ENCODE measurements at regions not wholly inside any gene's neighbourhood (a gene's known extent, or its start where the extent isn't known, plus 50 kb on each side); places are given as distances from the start of the nearest gene placed in this dataset.
A peak's percentile ranks its signal among the peaks of the same experiment; 100 is the strongest.

DNA sequence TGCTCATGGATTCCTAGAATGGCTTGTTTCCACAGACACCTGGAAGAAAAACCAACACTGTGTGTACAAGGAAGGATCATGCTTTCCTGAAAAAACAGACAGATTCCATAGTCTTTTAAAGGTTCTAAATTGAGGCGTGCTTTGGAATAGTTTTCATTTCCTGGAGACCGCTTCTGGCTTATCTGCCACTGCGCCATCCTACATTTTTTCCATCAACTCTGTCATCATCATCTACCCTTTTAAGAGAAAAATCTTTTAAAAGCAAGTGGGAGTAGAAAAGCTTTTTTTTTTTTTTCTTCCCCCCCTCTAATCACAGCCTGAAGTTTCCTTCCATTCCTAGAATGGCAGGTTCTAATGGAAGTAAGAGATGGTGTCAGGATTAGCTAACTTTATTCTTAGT lies 379.4 kb upstream of the C2CD4B start:
- no peak for DNase-seq (ENCODE audit: low read depth in 3 of 3)

DNA sequence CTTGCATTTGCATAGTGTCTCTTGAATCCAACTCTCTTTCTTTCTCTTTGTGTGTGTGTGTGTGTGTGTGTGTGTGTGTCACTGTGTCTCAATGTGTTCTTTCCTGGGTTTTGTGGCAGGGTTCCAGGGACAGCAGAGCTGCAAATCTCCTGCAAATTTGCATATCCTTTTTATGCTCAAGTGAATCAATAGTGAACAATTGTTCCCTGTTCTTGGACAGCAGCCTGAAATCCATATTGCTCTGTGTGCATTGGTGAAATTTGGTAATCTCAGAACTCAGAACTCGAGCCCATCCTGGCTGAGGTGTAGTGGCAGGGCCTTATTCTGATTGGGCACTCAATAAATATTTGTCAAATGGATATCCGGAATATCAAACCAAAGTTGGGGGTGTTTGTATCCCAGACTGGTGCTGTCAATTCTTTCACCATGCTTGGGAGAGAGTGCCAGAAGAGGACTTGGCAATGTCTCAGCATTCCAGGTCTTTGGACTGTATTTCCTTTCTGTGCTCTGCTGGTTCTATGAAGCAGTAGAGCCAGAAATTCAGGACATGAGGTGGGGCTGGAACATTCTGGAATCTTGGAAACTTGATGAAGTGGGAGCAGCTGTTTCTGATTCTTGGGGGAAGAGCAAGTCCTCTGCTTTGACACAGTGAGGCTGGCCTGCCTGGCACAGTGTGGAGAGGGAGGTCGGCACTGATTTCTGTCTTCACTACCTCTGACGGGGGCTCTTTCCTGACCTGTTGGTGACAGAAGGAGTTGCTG lies 380.6 kb upstream of the C2CD4B start:
- DNase-seq (ENCODE audit: low read depth in 3 of 3): no peak

DNA sequence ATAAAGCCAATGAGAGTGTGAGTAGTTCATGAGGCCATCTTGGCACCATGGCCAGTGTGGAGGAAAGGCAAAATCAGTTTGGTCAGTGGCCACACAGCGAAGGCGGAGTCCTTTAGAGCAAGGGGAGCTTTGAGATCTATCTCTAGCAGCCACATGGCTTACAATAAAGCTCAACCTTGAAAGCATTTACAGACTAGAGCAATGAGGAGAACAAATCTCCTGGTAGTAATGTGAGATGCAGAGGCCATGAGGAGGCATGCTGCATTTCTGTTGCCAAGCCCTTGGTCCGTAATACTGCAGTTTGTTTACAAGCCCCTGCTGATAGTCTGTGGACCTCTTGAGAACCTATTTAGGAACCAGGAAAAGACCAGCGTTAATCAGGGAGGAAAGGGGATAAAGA lies 381.5 kb upstream of the C2CD4B start:
- no peak for DNase-seq (ENCODE audit: low read depth in 3 of 3)

DNA sequence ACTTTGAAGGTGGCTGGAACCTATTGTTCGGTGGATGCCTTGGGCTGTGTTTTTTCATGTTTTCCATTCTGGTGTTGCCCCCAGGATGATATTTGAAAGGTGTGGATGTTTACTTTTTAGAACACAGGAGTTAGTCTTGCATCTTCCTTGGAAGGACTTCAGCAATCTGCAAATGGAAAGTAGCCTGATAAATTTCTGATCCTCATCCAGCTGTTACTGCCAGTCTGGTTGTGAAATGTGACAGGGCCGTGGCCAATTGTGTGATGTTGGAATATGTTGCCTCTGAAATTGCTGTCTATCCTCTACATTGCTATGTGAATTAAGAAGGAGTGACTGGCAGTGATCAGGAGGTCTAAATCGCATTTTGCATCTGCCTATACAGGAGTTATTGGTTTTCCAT lies 382.5 kb upstream of the C2CD4B start:
- no peak for DNase-seq (ENCODE audit: low read depth in 3 of 3)

DNA sequence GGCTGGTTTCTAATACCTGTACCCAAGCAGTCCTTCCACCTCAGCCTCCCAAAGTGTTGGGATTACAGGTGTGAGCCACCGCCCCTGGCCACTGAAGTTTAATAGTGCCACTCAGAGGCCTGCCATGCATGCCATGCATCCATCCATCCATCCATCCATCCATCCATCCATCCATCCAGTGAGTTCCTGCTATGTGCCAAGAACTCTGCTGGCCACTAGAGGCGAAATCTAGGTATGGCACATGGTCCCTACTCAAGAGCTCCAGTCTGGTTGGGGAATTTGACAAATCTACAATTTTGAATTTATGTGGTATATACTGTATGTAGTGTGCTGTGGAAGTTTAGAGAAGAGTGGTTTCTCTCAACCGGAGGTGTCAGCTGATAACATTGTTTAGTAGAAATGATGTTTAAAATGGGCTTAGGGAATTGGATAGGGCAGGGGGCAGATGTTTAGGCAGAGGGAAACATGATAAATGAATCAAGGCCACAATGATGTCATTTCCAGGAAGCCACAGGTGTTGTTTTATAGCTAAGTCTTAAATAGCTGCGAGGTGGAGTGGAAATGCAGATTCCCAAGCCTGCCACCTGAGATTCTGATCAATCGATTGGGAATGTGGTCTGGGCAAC lies 384.4 kb upstream of the C2CD4B start:
- peak in 1 of 3 donors; percentile 4 for DNase-seq (ENCODE audit: low read depth in 3 of 3)

DNA sequence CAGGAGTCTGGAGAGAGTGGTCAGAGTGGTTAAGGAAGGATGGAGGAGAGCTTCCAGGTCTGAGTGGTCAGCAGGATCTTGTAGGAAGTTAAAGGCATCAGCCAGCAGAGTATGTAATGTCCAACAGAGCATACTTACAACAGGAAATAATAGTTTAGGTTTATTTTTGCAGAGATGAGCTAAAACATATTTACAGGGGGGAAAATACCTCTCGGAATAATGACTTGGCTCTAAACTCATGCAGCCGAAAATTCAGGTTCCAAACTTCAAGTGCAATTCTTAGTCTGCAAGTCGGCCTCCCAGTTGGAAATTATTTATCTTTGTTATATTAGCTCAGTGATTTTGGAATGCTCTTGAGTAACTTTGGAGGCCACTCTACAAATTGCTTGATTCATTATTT lies 385.0 kb upstream of the C2CD4B start:
- no peak for DNase-seq (ENCODE audit: low read depth in 3 of 3)

DNA sequence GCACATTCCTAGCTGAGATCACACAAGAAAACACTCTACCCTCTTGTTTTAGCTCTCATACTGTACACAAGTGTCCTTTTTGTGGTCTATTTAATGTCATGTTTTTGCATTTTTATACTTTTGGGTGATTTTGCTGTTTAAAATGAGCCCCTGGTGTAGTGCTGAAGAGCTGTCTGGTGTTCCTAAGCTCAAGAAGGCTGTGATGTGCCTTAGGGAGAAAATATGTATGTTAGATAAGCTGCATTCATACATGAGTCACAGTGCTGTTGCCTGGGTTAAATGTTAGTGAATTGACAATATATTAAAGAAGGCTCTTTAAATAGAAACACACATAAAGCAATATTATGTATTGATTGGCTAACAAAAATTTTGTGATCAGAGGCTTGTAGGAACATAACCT lies 387.4 kb upstream of the C2CD4B start:
- no peak for DNase-seq (ENCODE audit: low read depth in 3 of 3)

DNA sequence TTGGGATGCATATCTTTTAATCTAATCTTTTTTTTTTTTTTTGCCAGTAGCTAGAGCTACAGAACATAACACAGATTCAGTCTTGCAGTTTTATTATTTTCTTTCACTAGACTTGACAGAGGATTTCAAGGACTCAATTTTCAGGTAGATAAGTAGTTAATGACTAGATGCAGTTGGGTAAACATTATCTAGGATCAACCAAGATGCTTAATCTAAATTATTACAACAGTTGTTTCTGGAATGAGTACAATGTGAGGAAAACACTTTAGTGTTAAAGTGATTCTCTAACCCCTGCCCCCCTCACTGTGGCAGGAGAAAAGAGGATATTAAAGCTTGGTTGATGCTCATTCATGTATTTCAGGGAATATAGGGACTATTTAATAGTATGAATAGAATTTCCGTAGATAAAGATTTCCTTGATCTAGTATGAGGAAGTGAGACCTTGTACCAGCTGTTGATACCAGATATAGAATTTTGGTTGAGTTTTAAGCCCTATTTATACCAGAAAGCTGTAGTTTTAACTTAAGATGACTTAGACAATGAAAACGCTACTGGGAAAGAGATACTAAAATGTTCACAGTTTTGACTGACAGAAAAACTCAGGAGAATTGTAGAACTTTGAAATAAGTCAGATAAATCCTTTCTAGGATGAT lies 389.0 kb upstream of the C2CD4B start:
- no peak for DNase-seq (ENCODE audit: low read depth in 3 of 3)

DNA sequence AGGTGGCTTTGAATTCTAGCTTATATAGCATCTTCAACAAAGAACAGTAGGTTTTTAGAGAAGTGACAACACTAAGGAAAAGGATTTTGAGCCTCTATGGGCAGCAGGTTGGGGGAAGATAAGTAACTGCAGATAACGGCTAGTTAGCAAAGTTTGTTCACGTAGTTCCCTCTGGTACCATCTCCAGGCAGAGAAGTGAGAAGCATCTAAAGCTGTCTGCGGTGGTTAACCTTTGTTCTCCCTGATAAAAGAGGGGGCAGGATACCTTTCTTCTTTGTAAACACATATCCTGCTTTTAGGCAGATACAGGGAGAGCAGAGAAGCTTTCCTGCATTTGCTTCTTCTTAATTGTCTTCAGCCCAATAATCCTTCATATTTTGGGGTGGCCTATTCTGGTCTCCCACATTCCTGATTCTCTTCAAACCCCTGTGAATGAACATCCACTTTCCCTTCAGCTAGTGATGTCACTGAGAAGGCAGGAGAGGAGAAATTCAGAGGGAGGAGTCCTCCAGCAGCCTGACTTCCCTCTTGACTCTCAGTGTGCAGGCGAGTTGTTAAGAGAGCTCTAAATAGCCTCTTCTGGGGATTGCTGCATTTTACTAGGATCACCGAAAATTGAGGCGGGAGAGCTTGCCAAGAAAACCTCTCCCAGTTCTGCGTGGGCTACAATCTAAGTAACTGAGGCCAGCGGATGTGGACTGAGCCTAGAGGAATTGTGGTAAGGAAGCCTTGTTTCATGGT lies 393.7 kb upstream of the C2CD4B start:
- DNase-seq (ENCODE audit: low read depth in 3 of 3): no peak

DNA sequence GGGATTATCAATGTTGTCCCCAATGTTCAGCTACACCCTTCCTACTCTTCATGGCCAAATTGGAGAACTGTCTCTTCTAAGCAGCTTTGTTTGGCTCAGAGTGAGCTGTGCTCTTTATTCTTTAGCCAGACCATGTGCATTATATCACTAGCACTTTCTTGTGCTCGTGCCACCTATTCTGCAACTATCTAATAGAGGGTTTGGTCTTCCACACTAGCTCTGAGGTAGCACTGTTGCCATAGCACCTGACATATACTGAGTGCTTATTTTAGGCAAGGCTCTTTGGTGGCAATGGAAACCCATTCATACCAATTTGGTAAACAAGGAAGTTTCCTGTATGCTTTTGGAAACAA lies 394.3 kb upstream of the C2CD4B start:
- DNase-seq (ENCODE audit: low read depth in 3 of 3): no peak

DNA sequence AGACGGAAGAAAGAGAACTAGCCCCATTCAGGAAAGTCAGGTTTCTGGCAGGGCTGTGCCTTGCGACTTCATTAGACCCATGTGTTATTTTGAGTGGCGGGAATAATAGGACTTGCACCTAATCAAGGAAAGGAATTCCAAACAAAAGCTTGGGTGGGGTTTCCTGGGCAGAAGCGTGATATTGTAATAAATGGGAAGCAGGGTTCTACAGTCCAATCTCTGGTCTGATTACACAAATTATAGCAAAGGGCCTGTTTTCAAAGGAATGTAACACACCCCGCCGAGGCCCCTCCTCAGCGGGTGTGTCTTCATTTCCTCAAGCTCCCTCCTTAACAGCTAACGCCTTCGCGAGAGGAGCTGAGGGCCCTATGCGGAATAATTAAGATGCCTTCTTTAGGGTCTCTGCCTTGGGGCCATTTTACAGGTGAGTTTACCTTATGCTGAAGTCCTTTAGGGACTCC lies 396.0 kb upstream of the C2CD4B start:
- no peak for DNase-seq (ENCODE audit: low read depth in 3 of 3)

DNA sequence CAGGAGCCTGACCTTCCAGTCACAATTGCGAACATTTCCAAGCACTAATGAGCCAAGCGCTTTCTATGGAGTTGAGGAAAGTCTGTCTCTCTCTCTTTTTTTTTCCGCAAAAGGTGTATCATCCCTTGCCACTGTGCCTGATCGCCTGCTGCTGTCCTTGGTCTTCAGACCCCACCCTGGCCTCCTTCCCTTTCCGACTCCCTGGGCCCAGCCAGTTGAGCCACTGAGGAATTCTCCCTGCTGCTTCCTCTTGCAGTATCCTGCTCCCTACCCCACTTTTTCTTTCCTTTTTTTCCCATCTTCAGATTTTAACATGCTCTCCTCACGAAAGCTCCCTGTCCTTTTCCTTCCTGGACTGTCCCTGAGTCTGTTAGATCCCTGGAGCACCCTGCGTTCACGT lies 396.5 kb upstream of the C2CD4B start:
- no peak for DNase-seq (ENCODE audit: low read depth in 3 of 3)

DNA sequence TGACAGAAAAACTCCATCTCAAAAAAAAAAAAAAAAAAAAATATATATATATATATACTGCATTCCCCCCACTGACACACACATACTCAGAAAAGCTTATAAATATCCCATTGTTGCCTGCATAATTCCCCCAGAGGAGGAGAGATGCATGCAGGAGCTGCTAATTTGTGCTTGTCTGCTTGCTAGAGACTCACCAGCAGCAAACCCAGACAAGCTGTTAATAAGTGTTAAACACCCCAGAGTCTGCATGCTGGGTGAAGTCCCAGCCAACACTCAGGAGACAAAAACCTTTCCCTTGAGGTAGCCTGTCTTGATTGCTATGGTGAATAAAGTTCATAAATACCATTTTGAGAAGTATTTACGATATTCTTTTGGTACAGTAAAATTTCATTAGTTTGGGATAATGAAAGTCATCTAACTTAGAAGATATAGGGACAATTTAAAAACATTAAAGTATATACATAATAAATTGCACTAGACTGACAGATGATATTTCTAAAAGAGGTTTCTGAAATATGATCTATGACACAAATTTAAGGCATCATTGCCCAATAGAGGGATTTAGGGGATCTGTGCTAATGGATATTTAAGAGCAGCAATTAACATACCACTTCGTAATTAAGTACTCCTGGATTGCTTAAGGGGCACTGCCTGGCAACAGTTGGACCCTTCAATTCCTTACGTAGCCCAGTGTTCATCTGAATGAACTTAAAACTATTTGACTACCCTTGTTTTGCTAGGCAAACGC lies 400.0 kb upstream of the C2CD4B start:
- no peak for DNase-seq (ENCODE audit: low read depth in 3 of 3)

DNA sequence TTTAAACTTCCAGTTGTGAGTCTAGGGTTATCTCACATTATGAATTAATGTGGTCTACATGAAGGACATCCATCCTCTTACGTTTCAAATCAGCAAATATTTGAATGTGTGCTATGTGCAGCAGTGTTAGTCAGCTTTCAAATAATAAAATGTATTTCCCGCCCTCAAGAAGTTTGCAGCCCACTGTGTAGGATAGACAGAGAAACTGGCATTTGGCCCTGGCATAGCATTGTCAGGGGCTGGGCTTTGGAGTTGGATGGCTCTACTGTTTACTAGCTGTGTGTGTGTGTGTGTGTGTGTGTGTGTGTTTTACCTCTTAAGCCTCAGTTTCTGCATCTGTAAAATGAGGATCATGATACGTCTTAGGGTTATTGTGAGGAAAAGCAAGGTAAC lies 400.5 kb upstream of the C2CD4B start:
- no peak for DNase-seq (ENCODE audit: low read depth in 3 of 3)

DNA sequence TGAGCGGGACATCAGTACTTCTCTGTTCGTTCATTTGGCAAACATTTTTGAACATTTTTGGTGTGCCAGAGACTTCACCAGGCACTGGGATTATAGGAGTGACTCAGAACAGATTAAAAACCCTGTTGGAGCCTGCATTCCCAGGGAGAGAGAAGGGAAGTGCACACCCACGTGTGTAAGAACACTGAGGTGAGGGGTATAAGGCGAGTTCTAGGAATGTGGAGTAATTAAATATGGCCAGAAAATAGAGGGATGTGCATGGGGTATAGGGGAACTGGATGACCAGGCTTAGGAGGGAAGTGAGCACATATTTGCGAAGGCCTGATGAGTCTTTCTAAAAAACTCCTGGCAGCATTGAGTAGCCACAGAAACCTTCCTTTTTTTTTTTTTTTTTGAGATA lies 401.2 kb upstream of the C2CD4B start:
- DNase-seq (ENCODE audit: low read depth in 3 of 3): no peak

DNA sequence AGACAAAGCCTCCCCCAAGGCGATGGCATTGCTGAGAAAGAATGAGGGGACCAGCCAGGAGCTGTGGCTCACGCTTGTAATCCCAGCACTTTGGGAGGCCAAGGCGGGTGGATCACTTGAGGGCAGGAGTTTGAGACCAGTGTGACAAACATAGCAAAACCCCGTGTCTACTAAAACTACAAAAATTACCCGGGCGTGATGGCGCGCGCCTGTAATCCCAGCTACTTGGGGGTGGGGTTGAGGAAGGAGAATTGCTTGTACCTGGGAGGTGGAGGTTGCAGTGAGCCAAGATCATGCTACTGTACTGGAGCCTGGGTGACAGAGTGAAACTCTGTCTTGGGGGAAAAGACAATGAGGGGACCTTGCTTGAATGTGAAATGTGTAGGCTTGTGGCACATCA lies 402.4 kb upstream of the C2CD4B start:
- DNase-seq (ENCODE audit: low read depth in 3 of 3): no peak

DNA sequence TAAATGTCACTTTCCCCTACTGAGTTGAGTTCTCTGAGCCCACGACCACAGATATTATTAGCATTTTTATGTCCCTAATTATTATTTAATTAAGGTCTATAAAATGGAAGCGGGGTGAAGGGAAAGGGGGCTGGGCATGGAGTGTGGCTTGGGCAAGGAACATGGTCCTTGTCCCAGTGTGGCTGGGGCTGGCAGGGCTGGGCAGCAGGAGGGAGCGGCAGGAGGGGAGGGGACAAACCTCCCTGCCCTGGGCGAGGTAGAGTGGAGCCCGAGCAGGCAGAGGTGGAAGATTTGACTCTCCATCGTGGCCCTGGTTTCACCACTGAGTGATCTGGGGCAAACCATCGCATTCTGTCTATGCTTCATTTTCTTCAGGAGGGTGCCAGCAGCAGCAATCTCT lies 402.9 kb upstream of the C2CD4B start:
- DNase-seq (ENCODE audit: low read depth in 3 of 3): no peak

DNA sequence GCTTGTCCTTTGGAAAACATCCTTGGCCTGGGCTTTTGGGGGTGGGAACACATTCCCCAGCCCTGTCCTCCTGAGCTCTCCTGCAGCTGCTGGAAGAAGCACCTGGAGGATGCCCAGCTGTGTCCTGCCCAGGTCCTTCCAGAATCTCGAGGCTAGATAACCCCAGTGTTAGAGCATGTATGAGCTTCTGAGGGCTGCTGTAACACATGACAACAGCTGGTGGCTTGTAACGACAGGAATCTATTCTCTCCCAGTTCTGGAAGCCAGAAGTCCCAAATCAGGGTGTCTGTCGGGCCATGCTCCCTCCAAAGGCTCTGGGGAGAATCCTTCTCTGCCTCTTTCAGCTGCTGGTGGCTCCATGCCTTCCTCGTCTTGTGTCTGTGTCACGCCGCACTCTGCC lies 403.6 kb upstream of the C2CD4B start:
- no peak for DNase-seq (ENCODE audit: low read depth in 3 of 3)

DNA sequence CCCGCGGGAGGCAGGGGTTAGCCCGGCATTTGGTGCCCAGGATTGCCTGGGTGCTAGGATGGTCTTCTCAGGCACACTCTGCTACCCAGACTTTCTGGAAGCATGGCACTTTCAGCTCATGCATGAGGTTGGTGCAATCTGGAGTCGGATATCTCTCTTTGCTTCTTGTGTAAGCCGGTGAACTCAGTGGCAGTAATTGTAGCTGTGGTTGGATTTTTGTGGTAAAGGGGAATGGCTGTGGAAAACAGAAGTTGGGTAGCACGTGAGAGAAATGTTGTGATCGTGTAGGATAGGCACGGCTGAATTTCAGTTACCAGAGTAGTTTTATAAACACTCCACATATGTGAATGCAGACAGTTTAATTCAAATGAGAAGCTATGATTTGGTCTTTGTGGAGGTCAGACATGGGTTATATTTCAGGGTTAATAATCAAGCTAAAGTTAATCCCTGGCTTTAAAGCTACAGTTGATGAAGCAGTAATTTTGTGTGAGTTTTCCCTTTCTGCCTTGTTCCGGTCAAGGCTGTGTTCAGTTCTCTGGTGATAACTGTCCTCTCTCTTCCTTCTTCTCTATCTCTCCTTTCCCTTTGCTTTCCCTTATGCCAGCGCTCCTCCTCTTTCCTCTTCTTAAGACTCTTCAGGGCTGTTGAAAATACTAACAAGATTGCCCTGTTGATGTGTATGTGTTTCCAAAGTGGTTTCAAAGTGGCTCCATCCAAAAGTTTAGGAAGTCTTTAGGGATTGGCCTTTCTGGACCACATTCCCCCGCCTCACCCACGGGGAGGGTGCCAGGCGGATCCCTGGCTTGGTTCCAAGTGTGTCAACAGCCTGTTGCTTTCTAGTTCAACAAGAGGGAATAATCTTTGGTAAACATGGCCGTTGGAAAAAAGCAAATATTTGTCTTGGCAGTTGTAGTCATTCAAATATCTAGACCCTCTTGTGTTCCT lies 404.6 kb upstream of the C2CD4B start:
- DNase-seq (ENCODE audit: low read depth in 3 of 3): no peak

DNA sequence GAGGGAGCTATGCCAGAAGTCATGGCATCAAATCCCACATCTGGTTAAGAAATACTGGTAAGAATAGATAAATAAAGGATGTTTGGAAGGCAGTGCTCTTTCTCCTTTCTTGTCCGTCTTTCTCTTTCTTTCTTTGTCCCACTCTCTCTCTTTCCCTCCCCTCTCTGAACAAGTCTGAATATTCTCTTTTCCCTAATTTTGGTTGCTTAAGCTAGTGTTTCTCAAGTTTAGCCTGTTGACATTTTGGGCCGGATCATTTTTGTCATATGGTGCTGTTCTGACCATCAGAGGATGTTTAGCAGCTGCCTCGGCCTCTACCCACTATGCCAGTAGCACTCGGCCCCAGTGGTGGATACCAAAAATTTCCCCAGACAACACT lies 405.3 kb upstream of the C2CD4B start:
- DNase-seq (ENCODE audit: low read depth in 3 of 3): no peak

DNA sequence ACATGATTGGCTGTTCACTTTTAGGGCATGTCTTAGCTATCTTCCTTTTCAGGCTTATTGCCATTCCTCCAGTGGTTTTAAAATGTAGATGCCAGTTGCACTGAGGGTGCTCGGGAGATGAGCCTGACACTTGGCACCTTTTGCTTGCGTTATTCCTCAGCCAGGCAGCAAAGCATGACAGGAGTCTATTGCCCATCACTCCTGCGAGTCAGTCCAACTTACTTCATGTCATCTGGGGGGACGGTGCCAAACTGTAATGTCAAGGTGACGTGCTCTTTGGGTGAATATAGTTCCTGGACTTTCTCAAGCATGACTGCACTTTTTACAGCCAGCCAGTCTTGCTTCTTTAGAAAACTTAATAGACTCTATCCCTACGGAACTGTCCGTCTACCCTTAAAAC lies 406.0 kb upstream of the C2CD4B start:
- no peak for DNase-seq (ENCODE audit: low read depth in 3 of 3)

Data from stimulated activated CD4-positive, alpha-beta T cell treated with anti-CD3 and anti-CD28 coated beads, TNF-alpha, amount 100 ng/mL, for 48 hours (primary cell).